NCI-H1092 treated with DMSO at 0.1 percent for 48 hours (cell line): ENCODE measurements at regions not wholly inside any gene's neighbourhood (a gene's known extent, or its start where the extent isn't known, plus 50 kb on each side); places are given as distances from the start of the nearest gene placed in this dataset.
"Not testable (repeated sequence)": the region's sequence is repeated elsewhere in the genome, so short reads cannot be mapped to it uniquely, and the experiment has no call there.

ENCODE experiments used
- DNase-seq: peaks from one replicate; lab custom pipeline; 2025; lab: John Stamatoyannopoulos, UW

DNA sequence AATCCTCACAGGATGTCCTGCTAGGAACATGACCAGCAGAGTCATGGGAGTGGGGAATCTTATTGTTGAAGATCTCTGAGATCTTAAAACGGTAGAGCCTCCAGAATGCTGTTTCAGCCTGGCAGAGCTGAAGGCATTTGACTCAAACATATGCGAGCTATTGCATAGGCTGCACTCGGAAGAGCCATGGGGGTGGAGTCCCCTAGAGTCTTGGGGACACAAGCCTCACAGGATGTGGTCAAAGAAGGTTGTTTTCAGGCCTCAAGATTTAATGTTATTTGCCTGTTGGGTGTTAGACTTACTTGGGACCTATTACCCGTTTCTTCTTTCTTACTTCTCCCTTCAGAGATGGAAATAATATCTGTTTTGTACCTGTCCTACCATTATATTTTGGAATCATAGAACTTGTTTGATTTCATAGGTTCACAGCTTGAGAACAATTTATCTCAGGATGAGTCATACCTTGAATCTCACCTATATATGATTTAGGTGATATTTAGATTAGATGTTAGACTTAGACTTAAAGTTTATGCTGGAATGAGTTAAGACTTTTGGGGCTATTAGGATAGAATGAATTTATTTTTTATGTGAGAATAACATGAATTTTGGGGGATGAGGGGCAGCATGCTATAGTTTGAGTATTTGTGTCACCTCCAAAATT lies 172.2 kb upstream of the ATP2B1 start:
- no peak for DNase-seq

DNA sequence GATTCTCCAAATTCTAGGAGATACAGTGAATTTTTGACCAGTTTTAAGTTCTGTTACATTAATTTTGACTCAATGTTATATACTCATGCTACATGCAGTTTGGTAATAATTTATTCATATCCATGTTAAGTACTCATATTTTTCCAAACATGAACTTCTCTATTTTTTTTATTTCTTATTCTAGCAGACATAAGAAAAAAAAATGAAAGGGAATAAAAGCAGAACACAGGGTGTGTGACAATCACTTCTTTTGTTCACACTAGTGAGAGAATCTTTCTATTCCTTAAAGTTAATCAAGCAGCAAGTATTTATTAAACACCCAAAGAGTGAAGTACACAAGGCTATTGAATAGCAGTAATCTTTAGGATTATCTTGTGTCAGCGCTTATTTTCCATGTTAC lies 171.1 kb upstream of the ATP2B1 start:
- no peak for DNase-seq

DNA sequence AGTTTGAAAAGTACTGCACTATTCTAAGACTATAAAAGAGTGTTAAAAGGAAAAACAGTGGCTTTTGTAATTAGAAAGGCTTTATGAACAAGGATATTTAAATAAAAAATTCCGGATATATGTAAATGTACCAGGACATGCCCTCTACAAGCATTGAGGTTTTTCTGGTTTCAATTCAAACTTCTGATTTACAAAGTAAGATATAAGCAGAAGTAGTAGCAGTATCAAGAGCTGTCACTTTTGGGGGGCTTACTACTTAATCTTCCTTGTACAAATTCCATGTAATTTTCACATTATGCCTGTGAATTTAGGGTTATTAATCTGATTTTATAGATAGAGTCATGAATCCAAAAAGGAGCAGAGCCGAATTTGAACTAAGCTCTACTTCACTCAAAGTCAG lies 170.3 kb upstream of the ATP2B1 start:
- DNase-seq, result no peak

DNA sequence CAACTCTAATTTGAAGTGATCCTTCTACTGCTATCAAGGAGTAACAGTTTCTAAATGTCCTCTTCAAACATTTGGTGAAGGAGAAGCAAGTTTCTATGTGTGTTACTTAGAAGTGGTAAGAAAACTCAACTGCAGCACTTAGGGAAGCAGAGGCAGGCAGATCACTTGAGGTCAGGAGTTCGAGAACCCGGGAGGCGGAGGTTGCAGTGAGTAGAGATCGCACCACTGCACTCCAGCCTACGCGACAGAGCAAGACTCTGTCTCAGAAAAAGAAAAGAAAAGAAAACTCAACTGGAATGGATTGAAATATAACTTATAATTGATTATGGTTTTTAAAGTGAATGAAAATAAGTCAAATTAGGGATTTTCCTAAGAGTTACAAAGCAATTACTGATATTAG lies 169.7 kb upstream of the ATP2B1 start:
- no peak for DNase-seq

- no peak for DNase-seq
These were observed 169.0 kb upstream of the ATP2B1 start for GRCh38 chr12:89877671-89878070.

- DNase-seq, result no peak
These were observed 168.5 kb upstream of the ATP2B1 start for GRCh38 chr12:89877136-89877535.

DNA sequence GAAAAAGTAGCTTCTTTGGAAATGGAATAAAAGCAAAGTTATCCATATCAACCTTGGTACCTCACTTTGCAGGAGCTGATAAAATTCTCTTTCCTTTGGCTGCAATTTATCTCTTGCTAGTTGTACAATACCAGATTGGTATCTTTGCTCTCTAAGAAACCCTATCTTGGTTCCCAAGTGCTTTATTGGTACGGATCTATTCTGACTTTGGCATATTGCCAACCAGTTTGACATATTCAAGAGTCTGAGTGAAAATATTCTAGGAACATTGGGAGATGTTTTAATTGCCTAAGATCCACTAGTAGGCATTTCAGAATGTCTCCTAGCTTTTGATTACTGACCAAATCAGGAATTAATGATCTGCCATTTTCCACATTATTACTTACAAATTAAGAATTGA lies 167.2 kb upstream of the ATP2B1 start:
- no peak for DNase-seq

- no peak for DNase-seq
These were observed 166.6 kb upstream of the ATP2B1 start for GRCh38 chr12:89875225-89875624.

DNA sequence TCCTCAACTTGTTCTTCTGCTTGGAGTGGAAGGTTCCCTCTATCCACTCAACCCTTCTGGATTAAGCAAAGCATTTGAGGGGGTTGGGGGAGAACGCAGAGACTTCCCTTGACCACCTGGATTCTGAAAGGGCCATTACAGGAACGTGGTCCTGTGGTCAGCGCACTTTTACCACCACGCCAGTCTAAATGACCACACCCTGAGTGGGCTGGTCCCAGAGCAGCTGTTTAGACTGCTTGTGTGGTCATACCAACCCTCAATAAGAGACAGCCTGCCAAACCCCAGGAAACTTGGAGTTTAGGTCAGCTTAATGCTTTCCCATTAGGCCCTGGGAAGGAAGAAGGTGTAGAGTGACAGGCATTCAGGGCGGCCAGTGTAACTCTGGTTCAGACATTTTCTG lies 165.5 kb upstream of the ATP2B1 start:
- DNase-seq, result no peak

GRCh38 chr12:89873745-89874144 lies 165.1 kb upstream of the ATP2B1 start:
- DNase-seq, result no peak

GRCh38 chr12:89872922-89873630 lies 164.4 kb upstream of the ATP2B1 start:
- DNase-seq, result no peak

DNA sequence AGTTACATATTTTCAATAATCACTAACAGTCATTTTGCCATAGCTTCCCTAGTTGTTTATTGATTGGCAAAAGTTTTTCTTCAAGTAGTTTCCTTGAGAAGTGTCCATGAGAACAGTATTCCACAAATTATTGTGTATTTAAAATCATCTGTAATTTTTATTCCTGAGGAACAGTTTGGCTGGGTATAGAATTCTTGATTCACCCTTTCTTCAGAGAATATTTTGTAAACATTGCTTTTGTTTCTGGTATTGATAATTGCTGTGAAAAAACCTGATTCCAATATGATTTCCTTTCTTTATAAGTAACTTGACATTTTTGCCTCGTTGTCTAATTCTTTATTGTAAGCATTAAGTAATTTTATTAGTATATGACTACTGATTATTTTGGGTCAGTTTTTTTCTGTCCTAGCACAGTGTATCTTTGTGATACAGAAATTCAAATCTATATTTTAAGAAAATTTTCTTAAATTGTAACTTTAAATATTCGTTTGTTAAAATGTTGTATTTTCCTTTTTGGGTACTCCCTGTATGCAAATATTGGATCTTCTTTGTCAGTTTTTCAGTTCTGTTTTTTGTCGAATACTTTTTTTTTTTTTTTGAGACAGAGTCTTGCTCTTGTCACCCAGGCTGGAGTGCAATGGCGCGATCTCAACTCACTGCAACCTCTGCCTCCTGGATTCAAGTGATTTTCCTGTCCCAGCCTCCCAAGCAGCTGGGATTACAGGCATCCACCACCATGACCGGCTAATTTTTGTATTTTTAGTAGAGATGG lies 162.0 kb upstream of the ATP2B1 start:
- DNase-seq, result no peak

GRCh38 chr12:89867611-89868010 lies 159.0 kb upstream of the ATP2B1 start:
- DNase-seq, result not testable (repeated sequence)

- DNase-seq, result no peak
These were observed 155.8 kb upstream of the ATP2B1 start for GRCh38 chr12:89864411-89864810.

- no peak for DNase-seq
These were observed 155.3 kb upstream of the ATP2B1 start for GRCh38 chr12:89863968-89864367.

DNA sequence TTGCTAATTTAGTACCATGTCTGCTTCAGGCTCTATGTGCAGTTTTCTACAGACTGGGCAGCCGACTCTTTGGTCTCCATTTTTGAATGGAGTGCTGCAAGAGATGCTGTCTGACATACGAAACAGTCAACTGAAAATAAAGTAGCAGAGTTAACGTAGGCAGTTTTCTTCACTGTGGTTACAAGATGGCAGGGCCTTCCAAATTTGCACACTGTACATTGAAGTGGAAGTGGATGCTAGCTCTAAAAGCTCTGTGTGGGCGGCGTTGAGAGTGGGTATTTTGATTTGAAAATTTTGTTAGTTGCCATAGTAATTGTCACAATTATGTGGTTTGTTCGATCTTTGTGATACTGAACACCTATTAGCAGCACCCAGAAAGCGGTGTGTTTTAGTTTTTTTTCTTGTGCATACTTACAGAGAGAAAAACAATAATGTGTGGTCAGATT lies 154.9 kb upstream of the ATP2B1 start:
- no peak for DNase-seq

DNA sequence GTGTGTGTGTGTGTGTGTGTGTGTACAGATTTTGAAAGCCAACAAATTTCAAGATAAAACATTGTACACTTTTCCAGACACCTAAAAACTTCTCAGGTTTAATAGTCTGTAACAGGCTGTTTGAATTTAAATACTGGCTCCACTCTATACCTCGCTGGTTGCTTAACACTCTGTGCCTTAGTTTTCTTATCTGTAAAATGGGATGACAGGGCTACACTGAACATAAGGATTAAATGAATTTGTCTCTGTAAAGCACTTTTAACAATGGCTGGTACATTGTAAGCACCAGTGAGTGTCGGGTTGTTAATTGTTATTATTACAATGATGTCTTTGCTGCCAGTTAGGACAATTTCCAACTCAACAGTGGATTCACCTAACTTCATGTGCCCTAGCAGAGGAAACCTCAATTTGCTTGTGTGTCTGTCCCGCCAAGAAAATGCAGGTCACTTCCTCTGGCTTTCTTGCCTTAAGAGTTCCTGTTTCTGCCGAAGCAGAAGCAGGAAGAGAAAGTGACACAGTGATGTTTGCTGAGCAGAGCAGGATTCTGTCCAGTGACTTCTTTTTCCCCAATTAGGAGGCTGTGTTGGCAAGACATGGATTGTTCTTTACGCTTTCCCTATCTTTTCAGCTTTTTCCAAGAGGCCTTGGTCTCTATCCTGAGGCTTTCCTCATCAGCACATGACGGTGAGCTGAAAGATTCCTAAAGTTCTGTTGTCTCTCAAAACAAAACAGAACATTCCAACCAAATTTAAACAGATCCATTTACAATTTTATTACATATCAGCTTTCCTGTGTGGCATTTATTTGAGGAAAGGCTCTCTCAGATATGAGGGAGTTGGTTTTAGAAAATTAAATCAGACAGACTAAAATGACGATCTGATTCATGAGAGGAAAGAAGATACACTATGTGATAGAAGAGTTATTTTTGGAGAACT lies 154.1 kb upstream of the ATP2B1 start:
- no peak for DNase-seq

DNA sequence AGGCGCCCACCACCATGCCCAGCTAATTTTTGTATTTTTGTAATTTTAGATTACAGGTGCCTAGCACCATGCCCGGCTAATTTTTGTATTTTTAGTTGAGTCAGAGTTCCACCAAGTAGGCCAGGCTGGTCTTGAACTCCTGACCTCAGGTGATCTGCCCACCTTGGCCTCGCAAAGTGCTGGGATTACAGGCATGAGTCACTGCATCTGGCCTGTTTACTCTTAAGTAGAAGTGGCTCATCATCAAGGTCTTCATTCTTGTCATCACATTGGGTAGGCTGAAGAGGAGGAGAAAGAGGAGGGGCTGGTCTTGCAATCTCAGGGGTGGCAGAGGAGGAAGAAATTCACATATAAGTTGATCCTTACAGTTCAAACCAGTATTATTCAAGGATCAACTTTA lies 152.4 kb upstream of the ATP2B1 start:
- no peak for DNase-seq

- no peak for DNase-seq
These were observed 151.0 kb upstream of the ATP2B1 start for GRCh38 chr12:89859508-89860220.

GRCh38 chr12:89858718-89859117 lies 150.1 kb upstream of the ATP2B1 start:
- DNase-seq, result no peak

GRCh38 chr12:89857652-89858274 lies 149.1 kb upstream of the ATP2B1 start:
- no peak for DNase-seq
